OCI-LY1 (cell line): ENCODE measurements at regions not wholly inside any gene's neighbourhood (a gene's known extent, or its start where the extent isn't known, plus 50 kb on each side); places are given as distances from the start of the nearest gene placed in this dataset.

Experiments
- CTCF ChIP-seq: fragments of 200-600 bp; sonication (generic), shearing (Covaris generic); IDR thresholded peaks from 2 replicates; pipeline ENCODE4 v1.5.1; 2017; ENCODE audit warnings: mild to moderate bottlenecking, antibody characterized with exemption, low read length, moderate library complexity, mixed read lengths
- EZH2 ChIP-seq: fragments of 200-600 bp; sonication (generic), shearing (Covaris generic); IDR thresholded peaks from 2 replicates; pipeline ENCODE4 v1.8.0; 2017; ENCODE audit warnings: borderline replicate concordance, mixed run types, mild to moderate bottlenecking, antibody characterized with exemption, low read length, moderate library complexity, mixed read lengths

GRCh38 chr3:78221796-78222195, 1181.9 kb downstream of the ROBO2 start:
- TF ChIP-seq CTCF = no peak
- no peak for TF ChIP-seq EZH2
